Parathyroid adenoma (tissue), 2 donors: ENCODE measurements at regions not wholly inside any gene's neighbourhood (a gene's known extent, or its start where the extent isn't known, plus 50 kb on each side); places are given as distances from the start of the nearest gene placed in this dataset.

Experiments used
- H2AFZ ChIP-seq: fragments of 300-600 bp; sonication (generic); one replicate; pipeline ENCODE4 v1.7.0; 2017; ENCODE audit warnings: antibody characterized with exemption, mild to moderate bottlenecking
- H3K27ac ChIP-seq: fragments of 300-600 bp; sonication (generic); one replicate; pipeline ENCODE4 v1.7.0; 2017
- H3K27me3 ChIP-seq: fragments of 300-600 bp; sonication (generic); one replicate; pipeline ENCODE4 v1.7.0; 2017; ENCODE audit warnings: low read length; ENCODE audit not compliant: control insufficient read depth, insufficient read depth
- H3K36me3 ChIP-seq: fragments of 300-600 bp; sonication (generic); one replicate; pipeline ENCODE4 v1.7.0; 2017; ENCODE audit warnings: low read length; ENCODE audit not compliant: control insufficient read depth, insufficient read depth
- H3K4me1 ChIP-seq: fragments of 300-600 bp; sonication (generic); one replicate; pipeline ENCODE4 v1.7.0; 2017; ENCODE audit warnings: control low read depth
- H3K4me2 ChIP-seq: fragments of 300-600 bp; sonication (generic); one replicate; pipeline ENCODE4 v1.7.0; 2017; ENCODE audit warnings: low read length
- H3K4me3 ChIP-seq: fragments of 300-600 bp; sonication (generic); one replicate; pipeline ENCODE4 v1.7.0; 2017; ENCODE audit warnings: low read depth, low read length
- H3K79me2 ChIP-seq: fragments of 300-600 bp; sonication (generic); one replicate; pipeline ENCODE4 v1.7.0; 2017; ENCODE audit warnings: control low read depth
- H3K9ac ChIP-seq: fragments of 300-600 bp; sonication (generic); one replicate; pipeline ENCODE4 v1.7.0; 2017; ENCODE audit warnings: mild to moderate bottlenecking
- H3K9me3 ChIP-seq: fragments of 300-600 bp; sonication (generic); one replicate; pipeline ENCODE4 v1.7.0; 2017; ENCODE audit warnings: low read length; ENCODE audit not compliant: control insufficient read depth
- TF ChIP-seq, protein P1 (sequence below): fragments of 300-600 bp; sonication (generic); IDR thresholded peaks from one replicate; pipeline ENCODE4 v1.7.0; 2017; ENCODE audit warnings: antibody characterized with exemption, mild to moderate bottlenecking
- donor health status: primary hyperparathyroidism.

DNA sequence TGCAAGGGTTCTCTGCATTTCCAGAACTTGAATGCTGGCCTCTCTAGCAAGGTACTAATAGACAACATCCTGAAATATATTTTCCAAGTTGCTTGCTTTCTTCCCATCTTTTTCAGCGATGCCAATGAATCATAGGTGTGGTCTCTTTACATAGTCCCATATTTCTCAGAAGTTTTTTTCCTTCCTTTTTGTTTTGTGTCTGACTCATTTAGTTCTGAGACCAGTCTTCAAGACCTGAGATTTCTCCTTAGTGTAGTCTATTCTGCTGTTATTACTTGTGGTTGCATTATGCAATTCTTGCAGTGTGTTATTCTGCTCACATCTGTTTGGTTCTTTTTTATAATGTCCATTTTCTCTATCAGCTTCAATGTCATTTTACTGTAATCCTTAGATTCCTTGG, 1265.0 kb upstream of the ALCAM start:
- Histone ChIP-seq H3K27me3 (no peaks in the 10 kb centered on the region), H3K4me2 (no peak overlapping the region), H3K4me3 (no peak overlapping the region), H3K4me1 (no peaks in the 10 kb centered on the region), H3K27ac (no peak overlapping the region), H3K9me3 (no peaks in the 10 kb centered on the region), H3K79me2 (no peaks in the 10 kb centered on the region), H3K9ac (no peak overlapping the region), H2AFZ (no peak overlapping the region), H3K36me3 (no peaks in the 10 kb centered on the region)
- TF ChIP-seq, protein P1, sequence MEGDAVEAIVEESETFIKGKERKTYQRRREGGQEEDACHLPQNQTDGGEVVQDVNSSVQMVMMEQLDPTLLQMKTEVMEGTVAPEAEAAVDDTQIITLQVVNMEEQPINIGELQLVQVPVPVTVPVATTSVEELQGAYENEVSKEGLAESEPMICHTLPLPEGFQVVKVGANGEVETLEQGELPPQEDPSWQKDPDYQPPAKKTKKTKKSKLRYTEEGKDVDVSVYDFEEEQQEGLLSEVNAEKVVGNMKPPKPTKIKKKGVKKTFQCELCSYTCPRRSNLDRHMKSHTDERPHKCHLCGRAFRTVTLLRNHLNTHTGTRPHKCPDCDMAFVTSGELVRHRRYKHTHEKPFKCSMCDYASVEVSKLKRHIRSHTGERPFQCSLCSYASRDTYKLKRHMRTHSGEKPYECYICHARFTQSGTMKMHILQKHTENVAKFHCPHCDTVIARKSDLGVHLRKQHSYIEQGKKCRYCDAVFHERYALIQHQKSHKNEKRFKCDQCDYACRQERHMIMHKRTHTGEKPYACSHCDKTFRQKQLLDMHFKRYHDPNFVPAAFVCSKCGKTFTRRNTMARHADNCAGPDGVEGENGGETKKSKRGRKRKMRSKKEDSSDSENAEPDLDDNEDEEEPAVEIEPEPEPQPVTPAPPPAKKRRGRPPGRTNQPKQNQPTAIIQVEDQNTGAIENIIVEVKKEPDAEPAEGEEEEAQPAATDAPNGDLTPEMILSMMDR: no peak

GRCh38 chr3:104102386-104102785, 1264.3 kb upstream of the ALCAM start:
- TF ChIP-seq, protein P1: peak; percentile 65
- Histone ChIP-seq H3K36me3 (no peaks in the 10 kb centered on the region), H3K9ac (no peak overlapping the region), H3K79me2 (no peaks in the 10 kb centered on the region), H3K27me3 (no peaks in the 10 kb centered on the region), H3K27ac (no peak overlapping the region), H3K4me3 (no peak overlapping the region), H3K4me2 (no peak overlapping the region), H3K4me1 (no peaks in the 10 kb centered on the region), H3K9me3 (no peaks in the 10 kb centered on the region), H2AFZ (no peak overlapping the region)

- Histone ChIP-seq H3K27me3 (no peaks in the 10 kb centered on the region), H3K79me2 (no peaks in the 10 kb centered on the region), H3K9ac (no peak overlapping the region), H3K4me3 (no peak overlapping the region), H2AFZ (no peak overlapping the region), H3K36me3 (no peaks in the 10 kb centered on the region), H3K9me3 (no peaks in the 10 kb centered on the region), H3K4me1 (no peaks in the 10 kb centered on the region), H3K4me2 (no peak overlapping the region), H3K27ac (no peak overlapping the region)
- TF ChIP-seq, protein P1: no peak
These were observed 1260.4 kb upstream of the ALCAM start for GRCh38 chr3:104106276-104106675.

GRCh38 chr3:104108522-104108921, 1258.2 kb upstream of the ALCAM start:
- Histone ChIP-seq H3K4me2 (no peak overlapping the region), H2AFZ (no peak overlapping the region), H3K27ac (no peak overlapping the region), H3K79me2 (no peaks in the 10 kb centered on the region), H3K9ac (no peak overlapping the region), H3K36me3 (no peaks in the 10 kb centered on the region), H3K4me3 (no peak overlapping the region), H3K4me1 (no peaks in the 10 kb centered on the region), H3K9me3 (no peaks in the 10 kb centered on the region), H3K27me3 (no peaks in the 10 kb centered on the region)
- TF ChIP-seq, protein P1: no peak

DNA sequence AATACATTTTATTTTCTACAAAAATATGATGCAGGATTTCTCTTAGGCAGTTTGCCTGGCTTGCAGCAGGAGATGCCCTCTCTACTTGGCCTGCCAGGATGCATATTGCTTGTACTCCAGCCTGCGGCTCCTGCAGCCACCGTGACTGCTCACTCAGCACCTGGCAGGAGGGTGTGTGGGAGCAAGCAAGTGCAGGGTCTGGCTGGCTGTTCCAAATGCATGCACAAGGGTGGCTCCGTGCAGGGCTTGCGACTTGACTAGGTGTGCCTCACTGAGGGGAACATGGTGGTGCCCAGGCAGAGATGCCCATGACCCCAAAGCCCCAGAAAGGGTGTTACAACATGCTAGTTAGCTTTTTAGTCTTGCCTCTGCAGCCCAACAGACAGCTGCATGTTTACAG, 1240.2 kb upstream of the ALCAM start:
- H3K36me3 ChIP-seq: no peaks in the 10 kb centered on the region
- no peaks in the 10 kb centered on the region for H3K4me1 ChIP-seq
- H3K4me2 ChIP-seq: no peak overlapping the region
- H3K79me2 ChIP-seq: no peaks in the 10 kb centered on the region
- TF ChIP-seq, protein P1: no peak
- no peak overlapping the region for H2AFZ ChIP-seq
- H3K27me3 ChIP-seq: no peaks in the 10 kb centered on the region
- H3K9me3 ChIP-seq: no peaks in the 10 kb centered on the region
- H3K4me3 ChIP-seq: no peak overlapping the region
- no peak overlapping the region for H3K9ac ChIP-seq
- H3K27ac ChIP-seq: no peak overlapping the region
